Osteocyte (in vitro differentiated cells): ENCODE measurements at regions not wholly inside any gene's neighbourhood (a gene's known extent, or its start where the extent isn't known, plus 50 kb on each side); places are given as distances from the start of the nearest gene placed in this dataset.
A peak's percentile ranks its signal among the peaks of the same experiment; 100 is the strongest.

Source experiments
- DNase-seq: peaks from one replicate; pipeline ENCODE4 v3.0.0; 2021; ENCODE audit warnings: mixed read lengths; ENCODE audit not compliant: unreplicated experiment; ENCODE audit errors: extremely low spot score
- H3K27ac Mint-ChIP-seq: one replicate; pipeline ENCODE4 v1.8.0; 2021; ENCODE audit warnings: mild to moderate bottlenecking, mixed read lengths; ENCODE audit not compliant: unreplicated experiment
- H3K27me3 Mint-ChIP-seq: one replicate; pipeline ENCODE4 v1.8.0; 2021; ENCODE audit warnings: mixed read lengths; ENCODE audit not compliant: unreplicated experiment
- H3K36me3 Mint-ChIP-seq: one replicate; pipeline ENCODE4 v1.8.0; 2021; ENCODE audit warnings: mixed read lengths; ENCODE audit not compliant: unreplicated experiment
- H3K4me1 Mint-ChIP-seq: one replicate; pipeline ENCODE4 v1.8.0; 2021; ENCODE audit warnings: mixed read lengths; ENCODE audit not compliant: unreplicated experiment
- H3K4me3 Mint-ChIP-seq: one replicate; pipeline ENCODE4 v1.8.0; 2021; ENCODE audit warnings: mild to moderate bottlenecking, moderate library complexity, mixed read lengths; ENCODE audit not compliant: unreplicated experiment
- H3K9me3 Mint-ChIP-seq: one replicate; pipeline ENCODE4 v1.8.0; 2021; ENCODE audit warnings: mixed read lengths; ENCODE audit not compliant: unreplicated experiment
- TF ChIP-seq, protein P1 (sequence below): fragments of 200-600 bp; sonication (generic); IDR thresholded peaks from 2 replicates; pipeline ENCODE4 v1.5.0; 2021; ENCODE audit warnings: antibody characterized with exemption, mild to moderate bottlenecking, moderate library complexity

DNA sequence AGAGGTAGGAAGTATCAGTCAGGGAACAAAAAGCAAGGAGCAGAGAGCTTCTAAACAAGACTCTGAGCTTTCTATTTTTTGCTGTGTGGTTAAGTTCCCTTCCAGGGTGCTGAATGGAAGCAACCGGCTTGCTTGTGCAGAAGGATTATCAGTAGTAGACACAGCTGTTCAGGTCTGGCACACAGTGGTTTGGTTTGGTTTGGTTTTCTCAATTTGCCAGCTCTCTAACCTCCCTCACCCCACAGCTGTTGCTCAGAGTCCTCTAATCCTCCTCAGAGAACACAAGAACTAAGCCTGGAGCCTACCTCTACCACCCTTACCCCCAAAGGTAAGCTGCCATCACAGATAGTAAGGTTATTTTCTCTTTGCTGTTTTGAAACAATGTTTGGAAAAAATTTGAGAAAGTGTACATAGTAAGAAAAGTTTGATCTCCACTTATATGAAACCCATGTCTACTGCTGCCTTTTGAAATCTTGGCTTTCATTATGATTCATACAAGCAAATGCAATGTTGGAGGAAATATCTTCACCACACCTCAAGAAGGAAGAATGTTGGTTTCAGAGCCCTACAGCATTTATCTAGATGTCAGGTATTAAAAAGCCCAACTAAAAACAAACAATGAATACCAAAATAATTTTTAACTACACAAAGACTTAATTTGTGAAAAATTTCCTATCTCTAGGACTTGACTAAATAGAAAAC, 255.3 kb downstream of the NR4A2 start:
- Mint-ChIP-seq H3K27me3 (no peaks in the 10 kb centered on the region), H3K9me3 (peaks cover 15% of the 10 kb centered on the region), H3K27ac (no peak overlapping the region), H3K4me3 (no peak overlapping the region), H3K4me1 (no peaks in the 10 kb centered on the region), H3K36me3 (no peaks in the 10 kb centered on the region)
- DNase-seq: no peak
- TF ChIP-seq, protein P1, sequence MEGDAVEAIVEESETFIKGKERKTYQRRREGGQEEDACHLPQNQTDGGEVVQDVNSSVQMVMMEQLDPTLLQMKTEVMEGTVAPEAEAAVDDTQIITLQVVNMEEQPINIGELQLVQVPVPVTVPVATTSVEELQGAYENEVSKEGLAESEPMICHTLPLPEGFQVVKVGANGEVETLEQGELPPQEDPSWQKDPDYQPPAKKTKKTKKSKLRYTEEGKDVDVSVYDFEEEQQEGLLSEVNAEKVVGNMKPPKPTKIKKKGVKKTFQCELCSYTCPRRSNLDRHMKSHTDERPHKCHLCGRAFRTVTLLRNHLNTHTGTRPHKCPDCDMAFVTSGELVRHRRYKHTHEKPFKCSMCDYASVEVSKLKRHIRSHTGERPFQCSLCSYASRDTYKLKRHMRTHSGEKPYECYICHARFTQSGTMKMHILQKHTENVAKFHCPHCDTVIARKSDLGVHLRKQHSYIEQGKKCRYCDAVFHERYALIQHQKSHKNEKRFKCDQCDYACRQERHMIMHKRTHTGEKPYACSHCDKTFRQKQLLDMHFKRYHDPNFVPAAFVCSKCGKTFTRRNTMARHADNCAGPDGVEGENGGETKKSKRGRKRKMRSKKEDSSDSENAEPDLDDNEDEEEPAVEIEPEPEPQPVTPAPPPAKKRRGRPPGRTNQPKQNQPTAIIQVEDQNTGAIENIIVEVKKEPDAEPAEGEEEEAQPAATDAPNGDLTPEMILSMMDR: no peak

DNA sequence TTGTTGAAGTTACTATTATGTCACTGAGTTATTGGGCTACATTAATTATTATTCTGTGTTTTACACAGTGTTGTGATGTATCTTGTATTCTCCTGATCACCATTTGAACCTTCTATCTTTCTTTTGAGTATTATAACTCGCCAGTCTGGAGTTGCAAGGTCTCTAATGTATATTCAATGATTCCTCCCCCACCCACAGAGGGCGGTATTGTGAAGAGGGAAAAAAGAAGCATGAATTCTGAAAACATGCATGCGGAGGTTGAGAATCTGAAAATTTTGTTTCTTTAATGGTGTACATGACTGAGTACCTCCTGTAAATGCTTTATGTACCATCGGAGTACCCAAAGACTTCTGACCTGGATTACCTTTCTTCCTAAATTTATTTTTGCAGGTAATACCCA, 266.6 kb downstream of the NR4A2 start:
- TF ChIP-seq, protein P1: peak; percentile 12
- no peaks in the 10 kb centered on the region for H3K9me3 Mint-ChIP-seq
- no peak for DNase-seq
- no peaks in the 10 kb centered on the region for H3K36me3 Mint-ChIP-seq
- no peak overlapping the region for H3K4me3 Mint-ChIP-seq
- no peak overlapping the region for H3K27ac Mint-ChIP-seq
- peaks cover 6% of the 10 kb centered on the region for H3K27me3 Mint-ChIP-seq
- H3K4me1 Mint-ChIP-seq: no peaks in the 10 kb centered on the region

DNA sequence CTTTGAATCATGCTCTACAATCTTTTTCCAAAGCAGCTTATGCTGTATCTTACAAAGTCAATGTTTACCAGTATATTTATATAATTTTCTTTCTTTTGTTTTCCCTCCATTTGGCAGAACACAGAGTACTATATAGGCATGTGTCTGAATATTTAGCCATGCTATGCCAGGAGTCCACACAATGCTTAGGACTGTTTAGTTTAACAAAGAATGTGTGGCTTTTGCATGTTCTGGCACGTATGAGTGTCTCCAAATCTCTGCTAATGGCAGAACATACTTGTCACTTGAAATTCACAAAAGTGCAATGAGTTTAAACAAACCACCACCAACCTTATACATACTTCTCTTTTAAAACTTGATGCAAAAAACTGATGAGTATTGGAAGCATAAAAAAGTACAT, 268.0 kb downstream of the NR4A2 start:
- no peak overlapping the region for H3K27ac Mint-ChIP-seq
- DNase-seq: no peak
- H3K27me3 Mint-ChIP-seq: peaks cover 3% of the 10 kb centered on the region
- H3K4me1 Mint-ChIP-seq: no peaks in the 10 kb centered on the region
- TF ChIP-seq, protein P1: no peak
- H3K4me3 Mint-ChIP-seq: no peak overlapping the region
- no peaks in the 10 kb centered on the region for H3K9me3 Mint-ChIP-seq
- H3K36me3 Mint-ChIP-seq: no peaks in the 10 kb centered on the region

DNA sequence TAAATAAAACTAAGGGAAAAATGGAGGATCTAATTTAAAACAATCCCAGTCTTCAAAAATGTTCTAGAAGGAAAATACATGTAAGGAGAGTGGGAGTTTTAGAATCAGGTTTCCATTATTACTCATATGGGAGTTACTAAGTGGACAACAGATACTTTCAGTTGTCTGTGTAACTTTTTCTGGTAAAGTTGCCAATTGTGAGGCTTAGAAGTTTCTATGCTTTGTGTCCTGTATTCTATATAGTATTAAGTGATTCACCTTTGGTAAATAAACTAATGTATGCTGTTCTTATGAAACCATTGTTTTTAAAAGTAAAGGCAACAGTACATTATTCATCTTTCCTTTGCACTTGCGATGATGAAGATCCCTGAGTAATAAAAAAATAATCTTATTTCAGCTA, 274.9 kb downstream of the NR4A2 start:
- Mint-ChIP-seq H3K36me3 (no peaks in the 10 kb centered on the region), H3K27me3 (peaks cover 8% of the 10 kb centered on the region), H3K9me3 (no peaks in the 10 kb centered on the region), H3K4me1 (no peaks in the 10 kb centered on the region), H3K4me3 (no peak overlapping the region), H3K27ac (no peak overlapping the region)
- TF ChIP-seq, protein P1: no peak
- no peak for DNase-seq

DNA sequence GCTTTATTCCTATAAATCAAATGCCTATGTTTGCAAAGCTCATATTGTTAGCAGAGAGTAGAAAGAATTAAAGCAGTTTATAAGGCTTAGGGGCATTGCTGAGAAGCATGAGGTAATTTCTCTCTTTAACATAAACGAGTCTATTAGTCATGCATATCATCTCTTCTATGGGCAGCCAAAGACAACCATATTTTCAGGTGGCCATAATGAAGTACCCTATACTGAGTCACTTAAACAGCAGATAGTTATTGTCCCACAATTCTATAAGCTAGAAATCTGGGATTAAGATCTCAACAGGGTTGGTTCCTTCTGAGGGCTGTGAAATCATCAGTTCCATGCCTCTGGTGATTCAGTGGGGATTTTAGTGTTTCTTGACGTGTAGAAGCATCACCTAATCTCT, 277.5 kb downstream of the NR4A2 start:
- H3K36me3 Mint-ChIP-seq: no peaks in the 10 kb centered on the region
- peaks cover 8% of the 10 kb centered on the region for H3K27me3 Mint-ChIP-seq
- H3K27ac Mint-ChIP-seq: no peak overlapping the region
- no peaks in the 10 kb centered on the region for H3K4me1 Mint-ChIP-seq
- no peak for DNase-seq
- H3K4me3 Mint-ChIP-seq: no peak overlapping the region
- TF ChIP-seq, protein P1: no peak
- H3K9me3 Mint-ChIP-seq: peaks cover under 1% of the 10 kb centered on the region
